Fibroblast of skin of right quadriceps (primary cell): ENCODE measurements at regions not wholly inside any gene's neighbourhood (a gene's known extent, or its start where the extent isn't known, plus 50 kb on each side); places are given as distances from the start of the nearest gene placed in this dataset.
"Not testable (repeated sequence)": the region's sequence is repeated elsewhere in the genome, so short reads cannot be mapped to it uniquely, and the experiment has no call there.

Source experiments
- DNase-seq: peaks from one replicate; pipeline ENCODE4 v3.0.0-alpha.2; 2013

GRCh38 chr2:62654876-62655359, 50.6 kb upstream of the EHBP1 start:
- no peak for DNase-seq

DNA sequence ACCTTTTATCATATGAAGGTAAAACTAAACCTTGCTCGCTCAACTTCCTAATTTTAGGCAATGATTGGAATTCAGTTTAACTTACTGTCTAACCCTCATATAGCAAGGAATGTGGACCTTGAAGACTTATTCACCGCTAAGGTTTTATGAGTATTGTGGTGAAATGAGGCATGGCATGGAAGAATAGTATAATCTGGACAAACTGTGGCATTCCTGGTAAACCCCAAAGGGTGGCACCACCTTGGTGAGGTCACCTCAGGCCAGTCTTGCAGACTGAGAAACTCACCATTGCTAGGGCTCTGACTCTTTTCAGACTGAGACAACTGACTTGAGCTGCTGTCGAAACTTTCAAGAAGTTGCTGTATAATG, 51.1 kb upstream of the EHBP1 start:
- peak; percentile 52 for DNase-seq

- DNase-seq: peak; percentile 16
Observed at GRCh38 chr2:62653582-62654422, 51.7 kb upstream of the EHBP1 start.

GRCh38 chr2:62649087-62649486, 56.4 kb upstream of the EHBP1 start:
- DNase-seq: not testable (repeated sequence)

DNA sequence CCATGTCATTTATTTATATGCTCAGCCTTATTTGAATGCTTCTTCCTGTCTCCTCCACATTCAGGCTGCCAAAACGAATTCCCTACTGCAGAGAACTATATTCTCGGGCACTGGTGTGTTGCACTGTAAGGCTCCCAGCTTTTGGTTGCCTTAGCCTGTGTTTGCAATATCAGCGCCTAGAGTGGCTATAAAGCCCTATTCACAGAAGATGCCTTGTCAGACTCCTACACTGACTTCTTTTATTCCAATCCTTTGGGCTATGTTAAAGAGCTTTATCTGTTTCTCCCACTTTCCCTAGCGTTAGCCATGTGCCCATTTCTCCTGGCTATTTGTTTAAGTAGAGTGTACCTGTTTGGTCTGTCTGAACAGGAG, 62.4 kb upstream of the EHBP1 start:
- no peak for DNase-seq

DNA sequence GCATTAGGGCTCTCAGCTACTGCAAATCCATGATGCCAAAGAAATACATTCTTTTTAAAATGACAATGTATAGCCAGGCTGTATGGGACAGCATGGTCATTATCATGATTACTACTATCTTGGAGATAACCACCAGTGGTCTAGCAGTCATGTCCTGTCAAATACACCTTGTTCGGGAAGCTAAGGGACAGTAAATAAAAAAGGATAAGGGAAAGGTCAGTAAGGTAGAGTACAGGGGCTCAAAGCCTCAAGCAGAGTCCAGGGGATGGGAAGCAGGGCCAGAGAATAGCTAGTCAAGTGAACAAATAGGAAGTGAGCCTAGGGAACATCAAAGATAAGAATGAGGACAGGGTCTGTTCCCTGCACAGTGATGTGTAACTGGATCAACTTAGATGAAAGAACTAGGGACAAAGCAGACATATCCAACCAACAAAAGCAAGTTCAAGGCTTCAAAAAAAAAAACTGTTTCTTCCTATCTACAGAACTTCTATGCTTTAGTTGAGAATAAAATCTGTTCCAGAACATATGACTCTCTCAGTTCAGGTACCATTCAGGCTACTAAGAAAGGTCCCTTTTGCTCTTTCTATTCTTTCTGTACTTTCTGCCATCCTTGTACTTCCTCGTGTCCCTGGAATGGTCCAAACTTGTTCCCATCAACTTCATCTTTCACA, 62.9 kb upstream of the EHBP1 start:
- no peak for DNase-seq

GRCh38 chr2:62641936-62642335, 63.6 kb upstream of the EHBP1 start:
- no peak for DNase-seq

DNA sequence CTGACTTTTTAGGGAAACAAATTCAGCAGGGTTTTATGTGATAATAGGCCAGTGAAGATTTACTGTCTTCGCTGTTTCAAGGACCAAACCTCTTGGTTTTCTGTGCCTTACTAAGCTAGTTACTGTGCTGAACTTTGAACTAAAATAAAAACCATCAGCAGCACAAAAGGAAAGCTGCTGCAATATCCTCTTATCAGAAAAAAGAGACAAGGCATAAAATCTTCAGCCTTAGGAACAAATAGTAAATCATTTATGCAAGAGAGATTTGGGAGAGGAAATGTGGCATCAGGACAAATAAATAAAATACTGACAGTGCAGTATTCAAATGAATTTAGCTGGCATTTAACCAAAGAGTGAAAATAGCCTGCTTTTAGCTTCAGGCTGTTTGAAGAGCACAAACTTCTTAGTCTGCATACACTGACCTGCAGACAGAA, 64.1 kb upstream of the EHBP1 start:
- peak; percentile 47 for DNase-seq

DNA sequence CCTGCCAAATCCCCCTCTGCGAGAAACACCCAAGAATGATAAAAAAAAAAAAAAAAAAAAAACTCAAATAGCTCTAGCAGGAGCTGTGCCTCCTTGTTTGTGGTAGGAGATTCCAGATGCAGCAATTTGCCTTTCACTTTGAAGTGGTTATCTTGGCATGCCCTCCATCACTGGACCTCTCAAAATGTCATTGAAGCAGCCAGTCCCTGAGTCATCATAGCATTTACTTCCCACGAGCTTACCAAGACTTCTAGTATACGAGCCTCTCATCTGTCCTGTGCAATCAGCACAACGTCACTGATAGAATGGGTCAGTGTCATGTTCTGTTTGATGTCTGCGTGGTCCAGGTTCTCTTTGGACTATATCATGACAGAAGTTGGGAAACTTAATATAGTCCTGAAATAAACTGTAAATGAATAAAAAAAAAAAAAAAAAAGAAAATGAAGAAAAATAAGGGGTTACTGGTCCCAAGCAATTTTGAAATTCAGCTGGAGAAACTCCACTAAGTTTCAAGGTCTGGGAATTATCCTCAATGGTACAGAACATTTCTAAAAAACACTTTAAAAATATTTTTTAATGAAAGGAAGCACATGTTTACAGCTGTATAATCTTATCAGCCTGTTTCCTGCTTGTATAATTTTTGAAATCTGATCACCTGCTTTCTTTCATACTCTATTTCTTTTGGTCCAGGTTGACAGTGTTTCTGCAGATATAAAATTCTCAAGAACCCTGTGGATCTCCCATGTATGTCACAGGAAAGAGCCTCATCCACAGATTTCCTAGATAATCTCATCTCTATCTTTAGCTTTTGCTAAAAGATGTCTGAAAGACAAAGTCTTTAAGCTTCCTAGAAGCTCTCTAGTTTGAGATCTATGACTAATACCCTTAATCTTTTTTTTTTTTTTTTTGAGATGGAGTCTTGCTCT, 74.1 kb upstream of the EHBP1 start:
- no peak for DNase-seq

GRCh38 chr2:62630206-62630605, 75.3 kb upstream of the EHBP1 start:
- DNase-seq: not testable (repeated sequence)

- DNase-seq: not testable (repeated sequence)
Observed at GRCh38 chr2:62629310-62629709, 76.2 kb upstream of the EHBP1 start.

GRCh38 chr2:62627667-62628066, 77.8 kb upstream of the EHBP1 start:
- no peak for DNase-seq

DNA sequence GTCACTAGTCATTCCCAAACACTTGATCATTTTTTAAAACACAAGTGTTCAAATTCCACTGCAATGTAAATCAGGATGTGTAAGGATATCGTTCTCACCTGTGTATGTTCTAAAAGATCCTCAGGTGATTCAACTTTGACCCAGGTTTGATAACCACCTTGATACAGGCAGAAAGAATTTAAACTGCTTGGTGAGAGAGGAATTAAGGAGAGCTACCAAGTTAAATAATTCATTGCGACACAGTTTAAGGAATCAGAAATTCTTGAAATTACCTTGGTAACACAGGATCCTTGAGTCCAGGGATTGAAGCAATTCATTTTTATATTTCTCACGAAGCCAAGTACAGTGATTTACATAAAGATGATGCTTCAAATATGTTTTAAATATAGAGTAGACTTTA, 80.7 kb upstream of the EHBP1 start:
- DNase-seq: no peak

DNA sequence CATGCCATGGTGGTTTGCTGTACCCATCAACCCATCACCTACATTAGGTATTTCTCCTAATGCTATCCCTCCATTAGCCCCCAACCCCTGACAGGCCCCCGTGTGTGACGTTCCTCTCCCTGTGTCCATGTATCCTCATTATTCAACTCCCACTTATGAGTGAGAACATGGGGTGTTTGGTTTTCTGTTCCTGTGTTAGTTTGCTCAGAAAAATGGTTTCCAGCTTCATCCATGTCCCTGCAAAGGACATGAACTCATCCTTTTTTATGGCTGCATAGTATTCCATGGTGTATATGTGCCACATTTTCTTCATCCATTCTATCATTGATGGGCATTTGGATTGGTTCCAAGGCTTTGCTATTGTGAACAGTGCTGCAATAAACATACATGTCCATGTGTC, 89.0 kb upstream of the EHBP1 start:
- not testable (repeated sequence) for DNase-seq

DNA sequence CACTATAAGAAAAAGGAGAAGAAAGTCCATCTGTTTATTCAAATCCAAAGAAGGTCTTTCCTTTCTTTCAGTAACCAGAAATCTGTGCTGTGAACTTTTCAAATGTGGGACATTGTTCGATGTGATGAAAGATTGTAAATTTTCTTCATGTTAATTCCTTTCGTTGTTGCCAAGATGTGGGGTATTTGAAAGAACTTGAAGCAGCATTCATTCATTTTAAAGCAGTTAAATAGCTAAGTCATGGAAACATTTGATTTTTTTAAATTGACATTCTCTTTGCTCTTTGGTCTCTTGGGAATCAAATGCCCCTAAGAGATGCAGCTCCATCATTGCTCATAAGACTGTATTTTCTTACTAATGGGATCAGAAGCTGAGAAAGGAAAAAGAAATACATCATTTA, 93.7 kb upstream of the EHBP1 start:
- peak; percentile 15 for DNase-seq

- not testable (repeated sequence) for DNase-seq
Observed at GRCh38 chr2:62605471-62605870, 99.5 kb upstream of the TMEM17 start.

DNA sequence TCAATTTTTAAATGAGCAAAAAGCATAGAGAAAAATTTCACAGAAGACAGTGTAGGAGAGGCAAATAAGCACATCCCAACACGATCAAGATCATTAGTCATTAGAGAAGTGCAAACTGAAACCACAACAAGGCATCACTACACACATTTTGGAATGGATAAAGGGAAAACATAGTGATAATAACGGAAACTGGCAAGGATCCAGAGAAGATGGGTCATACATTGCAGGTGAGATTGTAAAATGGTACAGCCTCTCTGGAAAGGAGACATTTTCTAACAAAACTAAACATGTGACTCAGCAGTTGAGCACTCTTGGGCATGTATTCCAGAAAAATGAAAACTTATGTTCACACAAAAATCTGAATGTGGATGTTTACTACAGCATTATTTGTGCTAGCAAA, 98.3 kb upstream of the TMEM17 start:
- DNase-seq: peak; percentile 14

DNA sequence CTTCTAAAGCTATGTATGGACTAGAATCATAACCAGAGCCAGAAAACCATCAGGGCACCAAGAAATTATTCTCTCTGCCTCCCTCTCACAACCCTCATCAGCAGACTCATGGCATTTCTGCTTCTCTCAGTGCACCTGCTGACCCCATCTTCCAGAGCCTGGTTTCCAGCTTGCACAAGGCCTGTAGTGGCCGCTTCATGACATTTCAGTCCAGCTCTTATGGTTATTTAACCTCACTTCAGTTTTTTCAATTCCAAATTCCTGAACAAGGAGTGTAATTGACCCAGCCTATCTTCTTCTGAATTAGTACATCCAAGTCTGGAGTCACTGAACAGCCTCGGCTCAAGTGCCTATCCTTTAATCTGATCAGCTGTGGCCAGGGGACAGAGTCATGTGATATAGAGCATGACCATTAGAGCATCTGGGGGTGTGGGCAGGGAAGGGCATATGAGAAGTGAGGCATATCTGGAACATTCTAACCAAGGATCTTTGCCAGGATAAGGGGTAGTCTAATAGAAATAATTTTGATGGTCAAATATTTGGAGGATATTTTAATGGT, 97.2 kb upstream of the TMEM17 start:
- DNase-seq: no peak

- not testable (repeated sequence) for DNase-seq
Observed at GRCh38 chr2:62599674-62600410, 93.8 kb upstream of the TMEM17 start.

DNA sequence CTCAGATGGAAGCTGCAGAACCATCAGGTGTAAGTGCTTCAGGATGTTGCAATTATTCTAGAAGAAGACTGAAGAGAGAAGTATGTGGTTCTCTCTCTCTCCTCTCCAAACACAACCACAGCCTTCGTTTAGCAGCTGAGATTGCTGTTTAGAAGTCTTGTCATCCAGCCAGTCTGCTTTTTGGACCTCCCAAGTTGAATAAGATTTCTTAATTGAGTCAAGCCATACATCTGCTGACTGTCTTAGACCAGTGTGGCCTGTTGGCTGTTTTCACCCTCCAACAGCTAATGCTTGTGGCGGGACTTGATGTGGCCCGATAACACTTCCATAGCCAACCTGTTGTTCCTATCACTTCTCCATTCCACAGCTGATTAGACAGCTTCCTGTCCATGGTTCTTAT, 91.3 kb upstream of the TMEM17 start:
- DNase-seq: peak; percentile 96

DNA sequence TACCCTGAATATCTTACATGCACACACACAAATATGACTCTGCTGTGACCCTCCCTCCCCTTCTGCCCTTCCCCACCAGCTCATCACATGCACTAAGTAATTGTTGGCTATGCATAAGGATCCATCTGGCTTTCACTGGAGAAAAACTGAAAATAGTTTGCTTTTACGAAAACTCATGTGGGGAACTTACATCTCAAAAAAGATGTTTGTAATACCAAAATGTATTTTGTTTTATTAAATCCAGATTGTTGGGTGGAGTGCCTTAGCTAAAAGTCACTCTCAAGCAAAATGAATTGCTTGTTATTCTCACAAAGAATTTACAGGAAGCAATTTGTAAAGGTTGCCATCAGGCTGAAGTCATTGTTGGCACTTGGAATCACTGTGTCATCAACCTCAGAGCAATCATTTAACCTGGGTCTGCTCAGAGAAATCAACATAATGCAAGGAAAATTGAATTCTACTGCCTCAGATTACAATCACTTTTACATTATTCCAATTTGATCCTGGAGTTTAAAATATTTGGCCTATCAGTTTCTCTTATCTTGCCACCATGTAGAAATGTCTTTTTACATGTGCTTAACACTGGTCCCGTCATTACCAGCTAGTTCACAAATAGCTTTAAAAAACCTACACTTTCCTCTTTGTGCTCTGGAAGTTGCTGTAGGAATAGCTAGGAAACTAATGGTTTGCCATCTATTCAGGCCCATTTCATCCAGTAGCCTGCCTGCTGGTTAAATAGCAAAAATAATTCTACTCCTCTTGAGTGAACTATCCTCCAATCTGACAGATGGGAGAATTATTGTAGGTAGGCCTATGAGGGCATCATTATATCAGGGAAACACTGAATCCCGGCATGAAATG, 90.3 kb upstream of the TMEM17 start:
- peak; percentile 96 for DNase-seq
